Left ventricle myocardium inferior (tissue), 1 donor: ENCODE measurements at regions not wholly inside any gene's neighbourhood (a gene's known extent, or its start where the extent isn't known, plus 50 kb on each side); places are given as distances from the start of the nearest gene placed in this dataset.
"Not testable (repeated sequence)": the region's sequence is repeated elsewhere in the genome, so short reads cannot be mapped to it uniquely, and the experiment has no call there.

Experiments
- DNase-seq: peaks from one replicate; pipeline ENCODE4 v3.0.0-alpha.2; 2020
- H3K27ac ChIP-seq: fragments of 200-600 bp; replicated peaks from 2 replicates; pipeline ENCODE4 v1.8.0; 2021
- H3K27me3 ChIP-seq: fragments of 200-600 bp; 2 replicates; pipeline ENCODE4 v1.8.0; 2021; ENCODE audit warnings: low read depth
- H3K36me3 ChIP-seq: fragments of 200-600 bp; 2 replicates; pipeline ENCODE4 v1.8.0; 2021
- H3K4me1 ChIP-seq: fragments of 200-600 bp; 2 replicates; pipeline ENCODE4 v1.8.0; 2021
- H3K4me3 ChIP-seq: fragments of 200-600 bp; 2 replicates; pipeline ENCODE4 v1.8.0; 2021; ENCODE audit warnings: mild to moderate bottlenecking, moderate library complexity
- H3K9me3 ChIP-seq: fragments of 200-600 bp; replicated peaks from 2 replicates; pipeline ENCODE4 v1.8.0; 2021
- CTCF ChIP-seq: fragments of 200-600 bp; IDR thresholded peaks from 2 replicates; pipeline ENCODE4 v1.8.0; 2021; ENCODE audit warnings: antibody characterized with exemption, mild to moderate bottlenecking, borderline replicate concordance
- intact Hi-C: fragments of 100-400 bp; cut with micrococcal nuclease; formaldehyde crosslinking; loops from one replicate; pipeline ENCODE4 v1.11.0; 2022
- donor health status: DM: no; HTN: yes; CAD: no; lungs with severe emphysema.

- intact Hi-C loops = no loop called here
- no peak for DNase-seq
- Histone ChIP-seq H3K9me3 (no peaks in the 10 kb centered on the region), H3K4me1 (no peaks in the 10 kb centered on the region), H3K36me3 (no peaks in the 10 kb centered on the region), H3K27ac (no peak overlapping the region), H3K4me3 (no peak overlapping the region), H3K27me3 (no peaks in the 10 kb centered on the region)
- no peak for TF ChIP-seq CTCF
These were observed 78.9 kb upstream of the AMN1 start for GRCh38 chr12:31807773-31808097.

GRCh38 chr12:31807081-31807772 lies 78.4 kb upstream of the AMN1 start:
- H3K9me3 ChIP-seq, H3K27ac ChIP-seq, H3K27me3 ChIP-seq, H3K36me3 ChIP-seq, H3K4me3 ChIP-seq, DNase-seq, intact Hi-C loops, H3K4me1 ChIP-seq: not testable (repeated sequence)

DNA sequence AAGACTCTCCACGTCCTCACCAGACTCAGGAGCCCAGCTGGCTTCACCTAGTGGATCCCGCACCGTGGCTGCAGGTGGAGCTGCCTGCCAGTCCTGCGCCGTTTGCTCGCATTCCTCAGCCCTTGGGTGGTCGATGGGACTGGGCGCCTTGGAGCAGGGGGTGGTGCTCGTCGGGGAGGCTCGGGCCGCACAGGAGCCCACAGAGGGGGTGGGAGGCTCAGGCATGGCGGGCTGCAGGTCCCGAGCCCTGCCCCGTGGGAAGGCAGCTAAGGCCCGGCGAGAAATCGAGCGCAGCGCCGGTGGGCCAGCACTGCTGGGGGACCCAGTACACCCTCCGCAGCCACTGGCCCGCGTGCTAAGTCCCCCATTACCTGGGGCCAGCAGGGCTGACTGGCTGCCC lies 76.9 kb upstream of the AMN1 start:
- H3K27me3 ChIP-seq, H3K4me1 ChIP-seq, intact Hi-C loops, DNase-seq, H3K36me3 ChIP-seq, H3K27ac ChIP-seq, H3K9me3 ChIP-seq, H3K4me3 ChIP-seq: not testable (repeated sequence)

- DNase-seq, H3K27ac ChIP-seq, H3K27me3 ChIP-seq, H3K36me3 ChIP-seq, H3K4me3 ChIP-seq, H3K9me3 ChIP-seq, intact Hi-C loops, H3K4me1 ChIP-seq: not testable (repeated sequence)
These were observed 75.9 kb upstream of the AMN1 start for GRCh38 chr12:31804707-31805106.

DNA sequence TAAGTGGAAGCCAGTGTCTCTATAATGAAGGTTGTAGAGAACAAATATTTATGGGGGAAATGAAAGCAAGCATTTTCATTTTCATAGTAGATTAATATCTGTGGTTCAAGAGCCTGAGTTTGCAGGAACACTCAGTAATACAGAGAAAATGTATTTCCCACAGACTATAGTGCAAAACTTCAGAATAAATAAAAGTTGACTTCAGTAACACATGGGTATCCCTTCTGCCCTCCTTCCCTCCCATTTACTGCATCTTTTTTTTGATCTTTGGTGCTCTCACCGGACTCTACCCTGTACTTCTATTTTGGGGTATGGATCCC lies 75.3 kb upstream of the AMN1 start:
- Histone ChIP-seq H3K27ac (no peak overlapping the region), H3K4me3 (no peak overlapping the region), H3K27me3 (no peaks in the 10 kb centered on the region), H3K36me3 (no peaks in the 10 kb centered on the region), H3K4me1 (no peaks in the 10 kb centered on the region), H3K9me3 (no peaks in the 10 kb centered on the region)
- TF ChIP-seq CTCF = no peak
- intact Hi-C loops = no loop called here
- DNase-seq = no peak

GRCh38 chr12:31803306-31804184 lies 74.7 kb upstream of the AMN1 start:
- H3K9me3 ChIP-seq = no peaks in the 10 kb centered on the region
- no peak for DNase-seq
- no peak for TF ChIP-seq CTCF
- H3K27ac ChIP-seq = no peak overlapping the region
- H3K27me3 ChIP-seq = no peaks in the 10 kb centered on the region
- intact Hi-C loops = no loop called here
- H3K36me3 ChIP-seq = no peaks in the 10 kb centered on the region
- H3K4me1 ChIP-seq = no peaks in the 10 kb centered on the region
- no peak overlapping the region for H3K4me3 ChIP-seq

GRCh38 chr12:31801872-31802271 lies 73.1 kb upstream of the AMN1 start:
- no peaks in the 10 kb centered on the region for H3K9me3 ChIP-seq
- H3K4me3 ChIP-seq = no peak overlapping the region
- H3K27me3 ChIP-seq = no peaks in the 10 kb centered on the region
- no peaks in the 10 kb centered on the region for H3K36me3 ChIP-seq
- intact Hi-C loops = no loop called here
- no peak overlapping the region for H3K27ac ChIP-seq
- TF ChIP-seq CTCF = no peak
- H3K4me1 ChIP-seq = no peaks in the 10 kb centered on the region
- DNase-seq = no peak
